ENCODE measurements at regions not wholly inside any gene's neighbourhood (a gene's known extent, or its start where the extent isn't known, plus 50 kb on each side); places are given as distances from the start of the nearest gene placed in this dataset.

DNA sequence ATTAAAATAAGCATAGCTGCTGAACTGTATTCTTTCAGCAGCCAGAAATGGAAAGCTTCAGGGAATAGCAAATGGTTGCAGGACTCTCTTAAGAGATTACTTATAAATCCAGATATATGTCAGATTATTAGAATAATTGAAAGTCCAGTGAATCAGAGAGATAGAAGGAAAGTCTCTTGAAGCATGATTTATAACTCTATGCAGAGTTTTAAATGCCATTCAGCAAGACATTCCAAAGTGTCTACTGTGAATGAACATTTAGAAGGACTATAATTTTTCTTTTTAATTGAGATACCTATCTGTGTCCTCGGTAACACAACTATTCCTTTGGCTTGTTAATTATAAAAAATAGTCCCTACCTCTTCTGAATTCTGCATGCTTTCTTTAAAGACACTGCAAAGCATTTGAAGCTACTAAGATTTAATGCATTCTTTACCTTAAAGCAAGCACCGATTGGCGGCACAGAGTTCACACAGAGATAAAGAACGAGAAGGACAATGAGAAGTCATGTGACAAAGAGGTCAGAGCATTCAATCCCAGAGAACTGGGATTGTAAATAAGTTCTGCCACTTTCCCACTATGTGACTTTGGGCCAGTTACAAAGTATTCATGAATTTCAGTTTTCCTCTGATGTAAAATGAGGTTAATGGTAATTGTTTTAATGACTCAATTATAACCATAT lies 371.0 kb upstream of the ATP2B1 start:
- H3K36me3 Mint-ChIP-seq (ENCODE audit: low read depth): no peaks in the 10 kb centered on the region
- peaks cover 31% of the 10 kb centered on the region for H3K4me1 Mint-ChIP-seq (ENCODE audit: low read depth)
- H3K27ac Mint-ChIP-seq: no peak overlapping the region
- H3K4me3 Mint-ChIP-seq: no peak overlapping the region
- no peak for DNase-seq
- no peaks in the 10 kb centered on the region for H3K9me3 Mint-ChIP-seq
- no peaks in the 10 kb centered on the region for H3K27me3 Mint-ChIP-seq

GRCh38 chr12:90078344-90078743 lies 369.7 kb upstream of the ATP2B1 start:
- no peak overlapping the region for H3K4me3 Mint-ChIP-seq

GRCh38 chr12:90077756-90078155 lies 369.1 kb upstream of the ATP2B1 start:
- Mint-ChIP-seq H3K4me3 (no peak overlapping the region), H3K27ac (no peak overlapping the region), H3K4me1 (ENCODE audit: low read depth) (peaks cover 31% of the 10 kb centered on the region), H3K36me3 (ENCODE audit: low read depth) (no peaks in the 10 kb centered on the region), H3K9me3 (no peaks in the 10 kb centered on the region), H3K27me3 (peaks cover 2% of the 10 kb centered on the region)
- DNase-seq: no peak

More at GRCh38 chr12:90078344-90078743, 369.7 kb upstream of the ATP2B1 start:
- no peak for DNase-seq
- Mint-ChIP-seq H3K36me3 (ENCODE audit: low read depth) (no peaks in the 10 kb centered on the region), H3K4me1 (ENCODE audit: low read depth) (peaks cover 31% of the 10 kb centered on the region), H3K9me3 (no peaks in the 10 kb centered on the region), H3K27ac (no peak overlapping the region), H3K27me3 (peaks cover 2% of the 10 kb centered on the region)

- no peaks in the 10 kb centered on the region for H3K9me3 Mint-ChIP-seq
- H3K27ac Mint-ChIP-seq: no peak overlapping the region
- peaks cover 2% of the 10 kb centered on the region for H3K27me3 Mint-ChIP-seq
- peaks cover 31% of the 10 kb centered on the region for H3K4me1 Mint-ChIP-seq (ENCODE audit: low read depth)
- H3K36me3 Mint-ChIP-seq (ENCODE audit: low read depth): no peaks in the 10 kb centered on the region
- no peak overlapping the region for H3K4me3 Mint-ChIP-seq
- no peak for DNase-seq
Observed at GRCh38 chr12:90076851-90077319, 368.2 kb upstream of the ATP2B1 start.

DNA sequence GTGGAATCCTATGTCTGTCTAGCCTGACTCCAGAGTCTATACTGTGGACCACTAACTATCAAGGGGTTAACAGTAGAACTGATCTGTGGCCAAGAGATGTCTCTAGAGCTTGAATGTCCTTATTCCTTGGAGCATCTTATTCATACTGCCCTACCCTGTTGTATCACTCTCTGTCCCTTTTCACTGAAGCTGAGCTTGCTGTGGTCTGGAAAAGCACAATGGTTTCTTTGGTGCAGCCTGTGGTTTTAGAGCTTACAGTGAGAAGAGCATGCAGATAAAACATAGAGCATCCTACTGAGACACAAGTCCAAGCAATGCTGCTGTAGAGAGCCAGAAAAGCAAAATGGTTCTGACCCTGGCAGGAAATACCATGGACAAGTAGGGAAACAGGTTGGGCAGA lies 367.0 kb upstream of the ATP2B1 start:
- no peaks in the 10 kb centered on the region for H3K36me3 Mint-ChIP-seq (ENCODE audit: low read depth)
- no peak overlapping the region for H3K4me3 Mint-ChIP-seq
- H3K4me1 Mint-ChIP-seq (ENCODE audit: low read depth): peaks cover 31% of the 10 kb centered on the region
- no peaks in the 10 kb centered on the region for H3K9me3 Mint-ChIP-seq
- no peak overlapping the region for H3K27ac Mint-ChIP-seq
- peaks cover 7% of the 10 kb centered on the region for H3K27me3 Mint-ChIP-seq
- DNase-seq: no peak

GRCh38 chr12:90074086-90074485 lies 365.4 kb upstream of the ATP2B1 start:
- DNase-seq: no peak
- Mint-ChIP-seq H3K27ac (no peak overlapping the region), H3K4me3 (no peak overlapping the region), H3K4me1 (ENCODE audit: low read depth) (peaks cover 31% of the 10 kb centered on the region), H3K27me3 (peaks cover 9% of the 10 kb centered on the region), H3K36me3 (ENCODE audit: low read depth) (no peaks in the 10 kb centered on the region), H3K9me3 (no peaks in the 10 kb centered on the region)

DNA sequence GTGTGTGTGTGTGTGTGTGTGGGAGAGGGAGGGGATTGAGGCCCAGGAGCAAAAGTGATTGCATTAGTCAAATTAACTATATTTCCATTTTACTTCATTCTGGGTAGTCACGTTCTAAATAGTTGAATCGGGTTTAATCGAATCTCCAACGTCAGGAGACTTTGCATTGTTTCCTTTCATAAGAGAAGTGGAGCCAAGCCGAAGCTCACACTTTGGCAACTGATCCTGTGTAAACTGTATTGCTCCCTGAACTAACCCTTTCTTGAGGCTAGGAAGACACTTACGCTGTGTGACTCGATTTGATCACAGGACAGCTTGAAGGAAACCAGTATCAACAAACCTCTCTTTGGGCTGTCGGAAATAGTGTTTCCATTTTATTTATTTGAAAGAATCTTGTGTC lies 363.4 kb upstream of the ATP2B1 start:
- H3K9me3 Mint-ChIP-seq: no peaks in the 10 kb centered on the region
- DNase-seq: no peak
- no peak overlapping the region for H3K27ac Mint-ChIP-seq
- H3K4me1 Mint-ChIP-seq (ENCODE audit: low read depth): peaks cover 20% of the 10 kb centered on the region
- peaks cover 9% of the 10 kb centered on the region for H3K27me3 Mint-ChIP-seq
- no peak overlapping the region for H3K4me3 Mint-ChIP-seq
- H3K36me3 Mint-ChIP-seq (ENCODE audit: low read depth): no peaks in the 10 kb centered on the region

DNA sequence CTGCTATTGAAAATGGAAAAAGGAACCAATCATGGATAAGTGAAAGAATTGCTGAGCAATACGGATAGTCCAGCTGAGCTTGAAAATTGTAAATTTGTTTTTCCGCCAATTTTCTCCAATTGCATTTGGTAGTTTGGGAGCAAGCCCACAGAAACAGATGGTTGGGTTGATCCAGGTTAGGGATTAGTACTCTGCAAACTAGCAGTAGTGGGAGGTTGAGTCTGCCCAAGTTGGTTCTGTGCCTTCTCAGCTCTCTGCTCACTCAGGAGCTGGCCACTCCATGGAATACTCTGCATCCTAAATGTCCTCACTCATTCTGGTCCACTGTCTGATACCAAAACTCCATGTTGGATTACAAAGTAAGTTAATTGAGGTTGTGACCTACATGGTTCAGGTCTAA lies 361.1 kb upstream of the ATP2B1 start:
- H3K27ac Mint-ChIP-seq: no peak overlapping the region
- peaks cover 5% of the 10 kb centered on the region for H3K4me1 Mint-ChIP-seq (ENCODE audit: low read depth)
- H3K36me3 Mint-ChIP-seq (ENCODE audit: low read depth): no peaks in the 10 kb centered on the region
- no peaks in the 10 kb centered on the region for H3K9me3 Mint-ChIP-seq
- H3K4me3 Mint-ChIP-seq: no peak overlapping the region
- H3K27me3 Mint-ChIP-seq: peaks cover 9% of the 10 kb centered on the region
- DNase-seq: no peak

GRCh38 chr12:90067791-90068190 lies 359.2 kb upstream of the ATP2B1 start:
- Mint-ChIP-seq H3K27ac (no peak overlapping the region), H3K4me3 (no peak overlapping the region), H3K36me3 (ENCODE audit: low read depth) (no peaks in the 10 kb centered on the region), H3K9me3 (no peaks in the 10 kb centered on the region), H3K27me3 (peaks cover 6% of the 10 kb centered on the region), H3K4me1 (ENCODE audit: low read depth) (peaks cover 5% of the 10 kb centered on the region)
- DNase-seq: no peak

DNA sequence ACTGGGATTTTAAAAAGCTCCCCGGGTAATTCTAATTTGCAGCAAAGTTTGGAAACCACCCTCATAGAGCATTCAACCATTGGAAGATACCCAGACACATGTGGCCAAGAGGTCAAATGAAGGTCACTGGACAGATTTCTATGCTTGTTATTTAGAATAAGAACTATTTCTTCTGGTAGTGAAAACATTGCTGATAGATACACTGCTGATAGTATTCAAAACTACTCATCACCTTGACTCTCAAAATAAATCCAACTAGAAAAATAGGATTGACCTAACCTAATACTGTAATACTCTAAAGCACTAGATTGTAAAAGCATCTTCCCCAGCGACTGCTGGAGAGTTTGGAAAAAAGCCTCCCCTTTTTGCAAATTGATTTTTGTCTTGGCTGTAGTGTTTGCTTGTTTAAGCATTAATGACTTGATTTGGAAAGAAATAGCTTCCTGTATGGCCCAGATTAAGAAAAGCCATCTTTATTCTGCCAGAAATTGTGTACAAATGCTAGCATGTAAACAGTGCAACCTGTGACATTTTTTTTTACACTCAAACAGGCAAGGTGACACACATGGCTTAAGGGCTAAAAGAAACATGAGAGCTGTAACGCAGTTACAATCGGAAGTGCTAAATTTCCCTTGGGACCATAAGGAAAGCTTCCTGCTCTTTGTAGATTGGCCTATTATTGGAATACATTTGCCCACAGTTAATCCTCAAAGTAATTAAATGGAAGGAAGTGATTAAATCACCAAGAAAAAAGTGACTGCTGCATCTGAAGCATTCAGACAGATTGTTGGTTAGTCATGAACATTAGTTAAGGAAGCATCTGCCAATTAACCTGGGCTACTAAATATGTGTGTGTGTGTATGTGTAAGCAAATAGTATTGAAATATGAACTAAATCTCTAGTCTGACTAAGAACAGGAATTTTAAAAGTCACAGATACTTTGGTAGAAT lies 356.5 kb upstream of the ATP2B1 start:
- Mint-ChIP-seq H3K27ac (no peak overlapping the region), H3K27me3 (peaks cover 1% of the 10 kb centered on the region), H3K36me3 (ENCODE audit: low read depth) (no peaks in the 10 kb centered on the region), H3K9me3 (no peaks in the 10 kb centered on the region), H3K4me3 (no peak overlapping the region), H3K4me1 (ENCODE audit: low read depth) (peaks cover 5% of the 10 kb centered on the region)
- DNase-seq: no peak

DNA sequence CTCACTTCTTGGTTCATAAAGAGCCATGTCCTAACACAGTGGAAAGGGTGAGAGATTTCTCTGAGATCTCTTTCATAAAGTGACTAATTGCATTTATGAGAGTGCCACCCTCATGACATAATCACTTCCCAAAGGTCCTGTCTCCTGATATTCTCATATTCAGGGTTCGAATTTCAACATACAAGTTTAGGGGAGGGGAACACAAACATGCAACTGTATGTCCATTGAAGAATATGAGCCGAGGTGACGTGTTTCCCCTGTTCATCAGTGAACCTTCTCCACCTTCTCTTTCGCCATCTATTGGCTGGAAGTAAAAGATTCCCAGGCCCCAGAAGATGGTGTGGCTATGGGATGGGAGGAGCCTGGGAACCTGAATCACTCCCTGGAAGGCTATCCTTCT lies 354.2 kb upstream of the ATP2B1 start:
- Mint-ChIP-seq H3K4me1 (ENCODE audit: low read depth) (peaks cover 5% of the 10 kb centered on the region), H3K27ac (no peak overlapping the region), H3K36me3 (ENCODE audit: low read depth) (no peaks in the 10 kb centered on the region), H3K27me3 (no peaks in the 10 kb centered on the region), H3K9me3 (no peaks in the 10 kb centered on the region), H3K4me3 (no peak overlapping the region)
- no peak for DNase-seq

GRCh38 chr12:90061809-90062208 lies 353.2 kb upstream of the ATP2B1 start:
- H3K36me3 Mint-ChIP-seq (ENCODE audit: low read depth): no peaks in the 10 kb centered on the region
- no peaks in the 10 kb centered on the region for H3K9me3 Mint-ChIP-seq
- H3K4me1 Mint-ChIP-seq (ENCODE audit: low read depth): peaks cover 5% of the 10 kb centered on the region
- H3K27me3 Mint-ChIP-seq: no peaks in the 10 kb centered on the region
- H3K4me3 Mint-ChIP-seq: no peak overlapping the region
- no peak overlapping the region for H3K27ac Mint-ChIP-seq
- no peak for DNase-seq

DNA sequence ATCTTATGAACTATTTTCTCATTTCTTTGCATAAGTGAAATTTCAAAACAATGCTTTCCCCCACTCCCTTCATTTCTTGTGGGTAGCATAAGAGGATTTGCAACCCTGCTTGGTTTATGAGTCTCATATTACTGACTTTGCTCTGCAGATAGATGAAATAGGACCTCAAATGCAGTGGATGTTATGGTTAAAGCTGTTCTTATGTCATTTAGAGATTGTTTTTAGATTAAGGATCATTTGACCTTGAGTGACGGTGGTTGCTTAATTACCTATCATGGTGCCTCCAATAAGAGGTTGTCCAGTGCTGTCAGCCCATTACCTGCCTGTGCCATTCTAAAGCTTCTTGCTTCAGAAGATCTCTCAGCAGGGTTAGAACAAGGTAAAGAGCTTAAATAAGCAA lies 351.4 kb upstream of the ATP2B1 start:
- Mint-ChIP-seq H3K36me3 (ENCODE audit: low read depth) (no peaks in the 10 kb centered on the region), H3K27ac (no peak overlapping the region), H3K4me3 (no peak overlapping the region), H3K4me1 (ENCODE audit: low read depth) (no peaks in the 10 kb centered on the region), H3K9me3 (no peaks in the 10 kb centered on the region), H3K27me3 (no peaks in the 10 kb centered on the region)
- DNase-seq: no peak

DNA sequence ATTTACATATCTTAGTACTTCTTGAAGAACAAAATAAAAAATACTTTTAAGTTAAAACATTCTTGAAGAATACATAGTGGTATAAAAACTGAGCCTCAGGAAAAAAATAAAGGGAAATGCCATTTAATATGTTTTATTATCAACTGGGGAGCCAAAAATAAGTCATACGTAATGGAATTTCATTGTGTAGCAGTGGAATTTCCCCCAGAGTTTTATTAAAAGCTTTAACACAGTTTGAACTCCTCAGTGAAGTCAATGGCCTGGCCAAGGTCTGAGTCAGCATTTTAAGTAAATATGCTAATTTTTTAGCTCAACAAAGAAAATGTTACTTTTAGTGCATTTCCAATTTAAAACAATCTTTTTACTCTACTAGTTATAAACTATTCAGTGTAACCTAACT lies 350.1 kb upstream of the ATP2B1 start:
- H3K4me1 Mint-ChIP-seq (ENCODE audit: low read depth): no peaks in the 10 kb centered on the region
- no peak overlapping the region for H3K27ac Mint-ChIP-seq
- no peaks in the 10 kb centered on the region for H3K27me3 Mint-ChIP-seq
- DNase-seq: no peak
- no peak overlapping the region for H3K4me3 Mint-ChIP-seq
- no peaks in the 10 kb centered on the region for H3K9me3 Mint-ChIP-seq
- no peaks in the 10 kb centered on the region for H3K36me3 Mint-ChIP-seq (ENCODE audit: low read depth)

GRCh38 chr12:90055071-90055470 lies 346.4 kb upstream of the ATP2B1 start:
- no peaks in the 10 kb centered on the region for H3K9me3 Mint-ChIP-seq
- no peaks in the 10 kb centered on the region for H3K27me3 Mint-ChIP-seq
- no peaks in the 10 kb centered on the region for H3K36me3 Mint-ChIP-seq (ENCODE audit: low read depth)
- no peak for DNase-seq
- no peak overlapping the region for H3K4me3 Mint-ChIP-seq
- no peaks in the 10 kb centered on the region for H3K4me1 Mint-ChIP-seq (ENCODE audit: low read depth)
- H3K27ac Mint-ChIP-seq: no peak overlapping the region

Data from activated T-cell treated with anti-CD3 and anti-CD28 coated beads, Interleukin-2, amount 50 U/mL, for 24 hours (primary cell).